B cell (primary cell): ENCODE measurements at regions not wholly inside any gene's neighbourhood (a gene's known extent, or its start where the extent isn't known, plus 50 kb on each side); places are given as distances from the start of the nearest gene placed in this dataset.

Experiments used
- ATAC-seq: fragments of 200-7000 bp; cut with Tn5 transposase; one replicate; pipeline ENCODE4 v1.10.0; 2021; ENCODE audit warnings: low read depth, mild to moderate bottlenecking, moderate number of reproducible peaks, moderate library complexity
- CTCF ChIA-PET: fragments of 350-600 bp; sonication (Branson Sonifier 250); formaldehyde crosslinking; loops from one replicate; lab custom pipeline; 2021; ENCODE audit warnings: antibody characterized with exemption, inconsistent platforms; lab: Charles Lee
- POLR2A ChIA-PET: fragments of 350-600 bp; sonication (Branson Sonifier 250); formaldehyde crosslinking; loops from one replicate; lab custom pipeline; 2021; ENCODE audit warnings: antibody characterized with exemption; lab: Charles Lee
- DNase-seq: peaks from one replicate; pipeline ENCODE4 v3.0.0; 2013
- H2AFZ ChIP-seq: 2 replicates; pipeline ENCODE4 v1.6.1; 2012; ENCODE audit warnings: mild to moderate bottlenecking, low read depth, low read length; ENCODE audit not compliant: insufficient read depth, poor library complexity, severe bottlenecking
- H3K27ac ChIP-seq, 2 donors: 1 replicate in 1 of 2; 2 replicates in 1 of 2; pipeline ENCODE4 v1.5.1; 2012 to 2013; ENCODE audit warnings: low read length in 2 of 2, mild to moderate bottlenecking in 2 of 2, moderate library complexity in 1 of 2
- H3K27me3 ChIP-seq, 4 experiments: fragments of 200-600 bp in 1 of 4; sonication (generic) in 1 of 4; replicated peaks in 1 of 4; 1 replicate in 2 of 4; 2 replicates in 2 of 4; pipeline versions ENCODE4 v1.6.1 to v1.7.0; 2013 to 2016; ENCODE audit warnings: low read length in 3 of 4, mild to moderate bottlenecking in 2 of 4, mixed read lengths in 1 of 4, moderate library complexity in 1 of 4; ENCODE audit not compliant: insufficient read depth in 4 of 4, control insufficient read depth in 3 of 4; ENCODE audit errors: control extremely low read depth in 1 of 4
- H3K36me3 ChIP-seq, 2 experiments: replicated peaks in 1 of 2; 1 replicate in 1 of 2; 2 replicates in 1 of 2; pipeline versions ENCODE4 v1.6.1 to v1.7.1; 2013; ENCODE audit warnings: low read length in 1 of 2; ENCODE audit not compliant: insufficient read depth in 2 of 2, control insufficient read depth in 1 of 2; ENCODE audit errors: control extremely low read depth in 1 of 2, extremely low read depth in 1 of 2
- H3K4me1 ChIP-seq, 2 donors: fragments of 200-600 bp in 1 of 2; sonication (generic) in 1 of 2; 1 replicate in 1 of 2; 2 replicates in 1 of 2; pipeline versions ENCODE4 v1.5.1 to v1.6.1; 2013 to 2017; ENCODE audit warnings: low read length in 2 of 2; ENCODE audit not compliant: control insufficient read depth in 2 of 2, insufficient read depth in 2 of 2
- H3K4me2 ChIP-seq: replicated peaks from 2 replicates; pipeline ENCODE3; 2012; ENCODE audit warnings: mild to moderate bottlenecking, low read depth, low read length; ENCODE audit not compliant: poor library complexity, severe bottlenecking
- H3K4me3 ChIP-seq, 5 experiments: fragments of 200-600 bp in 1 of 5; sonication (generic) in 1 of 5; 1 replicate in 3 of 5; 2 replicates in 2 of 5; pipeline versions ENCODE4 v1.5.1 to v1.7.0; 2011 to 2016; ENCODE audit warnings: low read length in 4 of 5, mild to moderate bottlenecking in 4 of 5, low read depth in 2 of 5, control low read depth in 1 of 5, moderate library complexity in 1 of 5; ENCODE audit not compliant: insufficient read depth in 1 of 5; ENCODE audit errors: control extremely low read depth in 1 of 5, extremely low read depth in 1 of 5
- H3K79me2 ChIP-seq: fragments of 200-600 bp; sonication (generic); one replicate; pipeline ENCODE4 v1.6.0; 2016; ENCODE audit warnings: low read length; ENCODE audit not compliant: control insufficient read depth, insufficient read depth
- H3K9ac ChIP-seq: fragments of 200-600 bp; sonication (generic); 2 replicates; pipeline ENCODE4 v1.6.1; 2017; ENCODE audit warnings: mild to moderate bottlenecking, low read length, moderate library complexity
- H3K9me3 ChIP-seq, 3 donors: one replicate each; pipeline versions ENCODE4 v1.6.1 to v1.7.1; 2013; ENCODE audit warnings: low read length in 2 of 3; ENCODE audit not compliant: control insufficient read depth in 2 of 3, insufficient read depth in 1 of 3; ENCODE audit errors: control extremely low read depth in 1 of 3
- H4K20me1 ChIP-seq: 2 replicates; pipeline ENCODE4 v1.6.0; 2012; ENCODE audit warnings: mild to moderate bottlenecking, low read length; ENCODE audit not compliant: insufficient read depth, control insufficient read depth, poor library complexity, severe bottlenecking
- H3K27ac Mint-ChIP-seq: one replicate; pipeline ENCODE4 v1.8.0; 2021; ENCODE audit warnings: mixed read lengths
- H3K27me3 Mint-ChIP-seq: one replicate; pipeline ENCODE4 v1.8.0; 2021; ENCODE audit warnings: mixed read lengths
- H3K4me1 Mint-ChIP-seq: one replicate; pipeline ENCODE4 v1.8.0; 2021; ENCODE audit warnings: mixed read lengths
- H3K4me3 Mint-ChIP-seq: one replicate; pipeline ENCODE4 v1.8.0; 2021; ENCODE audit warnings: mixed read lengths
- H3K9me3 Mint-ChIP-seq: one replicate; pipeline ENCODE4 v1.8.0; 2022; ENCODE audit warnings: mixed read lengths; ENCODE audit not compliant: insufficient read depth
- EZH2 ChIP-seq: IDR thresholded peaks from 2 replicates; pipeline ENCODE4 v1.6.1; 2012; ENCODE audit warnings: borderline replicate concordance, low read depth, mild to moderate bottlenecking, moderate library complexity, low read length; ENCODE audit not compliant: insufficient read depth, poor library complexity, severe bottlenecking
- WGBS: methylation state at CpG from one replicate; pipeline ENCODE4 v1.1.5; 2013; ENCODE audit warnings: missing lambda C conversion rate; ENCODE audit not compliant: insufficient coverage; 5-methylcytosine and 5-hydroxymethylcytosine counted together
- intact Hi-C: fragments of 100-400 bp; cut with micrococcal nuclease; formaldehyde crosslinking; loops from one replicate; pipeline ENCODE4 v1.10.0; 2022
- TF ChIP-seq, protein P1 (sequence below): fragments of 200-600 bp; IDR thresholded peaks from one replicate; pipeline ENCODE4 v1.8.0; 2022; ENCODE audit warnings: antibody characterized with exemption, mild to moderate bottlenecking

DNA sequence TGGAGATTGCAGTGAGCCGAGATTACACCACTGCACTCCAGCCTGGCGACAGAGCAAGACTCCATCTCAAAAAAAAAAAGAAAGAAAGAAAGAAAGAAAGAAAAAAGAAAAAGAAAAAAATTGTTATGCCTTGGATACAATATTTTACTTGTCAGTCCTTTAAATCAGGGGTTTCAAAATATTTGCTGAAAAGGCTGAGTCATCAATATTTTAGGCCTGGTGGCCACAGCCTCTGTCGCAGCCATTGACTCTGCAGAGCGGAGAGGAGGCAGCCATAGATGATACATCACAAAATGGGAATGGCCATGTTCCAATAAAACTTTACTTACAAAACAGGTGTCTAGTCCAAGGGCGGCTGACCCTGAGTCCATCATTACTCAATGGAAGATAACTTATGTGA, 314.8 kb upstream of the SALL3 start:
- H3K27me3 Mint-ChIP-seq: peaks cover 4% of the 10 kb centered on the region
- 100% methylated on average over 2 of the region's 5 CpGs for whole genome bisulfite sequencing

GRCh38 chr18:78665644-78666043, 314.0 kb upstream of the SALL3 start:
- H3K4me1 ChIP-seq: no peaks in the 10 kb centered on the region
- H3K27ac Mint-ChIP-seq: no peak overlapping the region
- no peaks in the 10 kb centered on the region for H4K20me1 ChIP-seq
- 82% methylated on average over 2 of the region's 10 CpGs for WGBS
- no peak overlapping the region for H3K9ac ChIP-seq
- H2AFZ ChIP-seq: no peak overlapping the region
- H3K4me2 ChIP-seq: no peak overlapping the region
- no peaks in the 10 kb centered on the region for H3K36me3 ChIP-seq
- no peak for DNase-seq
- peaks cover 2% of the 10 kb centered on the region for H3K27me3 Mint-ChIP-seq
- H3K9me3 ChIP-seq: peaks cover 0 to 9% (median 0%) of the 10 kb centered on the region in 3 donors
- no peaks in the 10 kb centered on the region for H3K9me3 Mint-ChIP-seq
- TF ChIP-seq EZH2: no peak
- TF ChIP-seq, protein P1, sequence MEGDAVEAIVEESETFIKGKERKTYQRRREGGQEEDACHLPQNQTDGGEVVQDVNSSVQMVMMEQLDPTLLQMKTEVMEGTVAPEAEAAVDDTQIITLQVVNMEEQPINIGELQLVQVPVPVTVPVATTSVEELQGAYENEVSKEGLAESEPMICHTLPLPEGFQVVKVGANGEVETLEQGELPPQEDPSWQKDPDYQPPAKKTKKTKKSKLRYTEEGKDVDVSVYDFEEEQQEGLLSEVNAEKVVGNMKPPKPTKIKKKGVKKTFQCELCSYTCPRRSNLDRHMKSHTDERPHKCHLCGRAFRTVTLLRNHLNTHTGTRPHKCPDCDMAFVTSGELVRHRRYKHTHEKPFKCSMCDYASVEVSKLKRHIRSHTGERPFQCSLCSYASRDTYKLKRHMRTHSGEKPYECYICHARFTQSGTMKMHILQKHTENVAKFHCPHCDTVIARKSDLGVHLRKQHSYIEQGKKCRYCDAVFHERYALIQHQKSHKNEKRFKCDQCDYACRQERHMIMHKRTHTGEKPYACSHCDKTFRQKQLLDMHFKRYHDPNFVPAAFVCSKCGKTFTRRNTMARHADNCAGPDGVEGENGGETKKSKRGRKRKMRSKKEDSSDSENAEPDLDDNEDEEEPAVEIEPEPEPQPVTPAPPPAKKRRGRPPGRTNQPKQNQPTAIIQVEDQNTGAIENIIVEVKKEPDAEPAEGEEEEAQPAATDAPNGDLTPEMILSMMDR: no peak
- no peak overlapping the region for H3K4me3 ChIP-seq
- no peaks in the 10 kb centered on the region for H3K79me2 ChIP-seq
- H3K4me3 Mint-ChIP-seq: no peak overlapping the region
- POLR2A ChIA-PET: no interaction called here
- intact Hi-C loops: no loop called here
- CTCF ChIA-PET: no interaction called here
- H3K4me1 Mint-ChIP-seq: no peaks in the 10 kb centered on the region
- ATAC-seq: no peak
- H3K27me3 ChIP-seq: no peaks in the 10 kb centered on the region
- no peak overlapping the region for H3K27ac ChIP-seq

More for the DNA sequence above, 314.8 kb upstream of the SALL3 start:
- Histone ChIP-seq H4K20me1 (no peaks in the 10 kb centered on the region), H3K4me3 (no peak overlapping the region), H3K4me1 (no peaks in the 10 kb centered on the region), H3K27ac (no peak overlapping the region), H3K79me2 (no peaks in the 10 kb centered on the region), H3K4me2 (no peak overlapping the region), H3K9me3 (peaks cover 0 to 12% (median 0%) of the 10 kb centered on the region in 3 donors), H2AFZ (no peak overlapping the region), H3K27me3 (no peaks in the 10 kb centered on the region), H3K36me3 (no peaks in the 10 kb centered on the region), H3K9ac (no peak overlapping the region)
- H3K4me1 Mint-ChIP-seq: no peaks in the 10 kb centered on the region
- CTCF ChIA-PET: no interaction called here
- POLR2A ChIA-PET: no interaction called here
- no peak overlapping the region for H3K4me3 Mint-ChIP-seq
- no peak overlapping the region for H3K27ac Mint-ChIP-seq
- ATAC-seq (no peak), DNase-seq (no peak)
- TF ChIP-seq EZH2: no peak
- intact Hi-C loops: no loop called here
- H3K9me3 Mint-ChIP-seq: no peaks in the 10 kb centered on the region
